Endometrium (tissue), 2 donors: ENCODE measurements at regions not wholly inside any gene's neighbourhood (a gene's known extent, or its start where the extent isn't known, plus 50 kb on each side); places are given as distances from the start of the nearest gene placed in this dataset.
"Not testable (repeated sequence)": the region's sequence is repeated elsewhere in the genome, so short reads cannot be mapped to it uniquely, and the experiment has no call there.

Experiments used
- FAIRE-seq: peaks from 2 replicates; lab custom pipeline; 2012; peaks lifted over from hg19 to GRCh38; lab: Jason Lieb, UNC
- donor health status: control.
- donor health status: control.

DNA sequence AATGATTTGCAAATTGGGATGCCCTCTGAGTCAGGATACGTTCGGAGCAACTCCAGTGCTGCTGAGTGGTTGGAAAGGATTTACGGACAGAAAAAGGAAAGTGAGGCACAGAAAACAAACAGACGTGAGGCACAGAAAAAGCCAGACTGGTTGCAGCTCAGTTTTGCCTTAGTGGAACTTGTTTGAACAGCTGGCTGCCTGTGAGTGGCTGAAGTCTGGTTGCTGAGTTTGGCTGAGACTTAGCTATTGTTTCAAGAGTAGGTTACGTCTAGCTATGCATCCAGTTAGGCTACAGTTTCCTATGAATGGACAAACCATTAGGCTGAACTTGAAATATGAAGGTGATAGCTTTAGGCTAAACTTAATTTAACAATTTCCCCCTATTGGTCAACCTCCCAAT, 256.6 kb downstream of the VAPA start:
- no peak for FAIRE-seq

GRCh38 chr18:10175333-10175732, 261.5 kb downstream of the VAPA start:
- FAIRE-seq: not testable (repeated sequence)

GRCh38 chr18:10179326-10179725, 265.5 kb downstream of the VAPA start:
- FAIRE-seq: not testable (repeated sequence)

GRCh38 chr18:10182009-10182624, 268.3 kb downstream of the VAPA start:
- FAIRE-seq: no peak

DNA sequence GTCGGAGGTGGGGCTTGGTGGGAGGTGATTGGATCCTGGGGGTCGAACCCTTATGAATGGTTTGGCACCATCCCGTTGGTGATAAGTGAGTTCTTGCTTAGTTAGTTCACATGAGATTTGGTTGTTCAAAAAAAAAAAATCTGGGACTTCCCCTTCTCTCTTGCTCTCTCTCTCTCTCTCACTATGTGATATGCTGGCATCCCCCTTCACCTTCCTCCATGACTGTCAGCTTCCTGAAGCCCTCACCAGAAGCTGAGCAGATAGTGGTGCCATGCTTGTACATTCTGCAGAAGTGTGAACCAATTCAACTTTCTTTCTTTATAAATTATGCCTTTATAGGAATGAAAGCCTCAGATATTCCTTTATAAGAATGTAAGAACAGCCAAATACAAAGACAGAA, 269.7 kb upstream of the APCDD1 start:
- FAIRE-seq: no peak

- no peak for FAIRE-seq
Observed at GRCh38 chr18:10188971-10189810, 265.2 kb upstream of the APCDD1 start.

- FAIRE-seq: no peak
Observed at GRCh38 chr18:10190564-10190963, 263.9 kb upstream of the APCDD1 start.

DNA sequence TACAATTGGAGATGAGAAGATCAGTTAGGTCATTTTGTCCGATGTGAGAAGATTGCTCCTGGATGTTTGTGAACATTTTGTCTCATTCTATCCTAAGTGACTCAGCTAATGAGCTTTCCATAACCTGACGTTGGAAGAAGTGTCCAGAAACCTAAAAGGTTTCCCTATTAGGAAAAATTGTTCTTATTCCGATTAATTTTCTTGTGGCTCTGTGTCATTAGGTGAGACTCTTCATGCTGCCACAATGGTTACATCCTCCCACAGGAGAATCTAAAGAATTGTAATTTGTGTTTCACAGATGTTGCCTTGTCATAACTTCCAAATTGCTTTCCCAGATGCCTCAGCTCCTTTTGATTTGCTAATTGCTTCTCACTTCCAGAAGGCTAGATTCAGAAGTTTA, 261.0 kb upstream of the APCDD1 start:
- no peak for FAIRE-seq

- FAIRE-seq: no peak
Observed at GRCh38 chr18:10194592-10194991, 259.8 kb upstream of the APCDD1 start.

DNA sequence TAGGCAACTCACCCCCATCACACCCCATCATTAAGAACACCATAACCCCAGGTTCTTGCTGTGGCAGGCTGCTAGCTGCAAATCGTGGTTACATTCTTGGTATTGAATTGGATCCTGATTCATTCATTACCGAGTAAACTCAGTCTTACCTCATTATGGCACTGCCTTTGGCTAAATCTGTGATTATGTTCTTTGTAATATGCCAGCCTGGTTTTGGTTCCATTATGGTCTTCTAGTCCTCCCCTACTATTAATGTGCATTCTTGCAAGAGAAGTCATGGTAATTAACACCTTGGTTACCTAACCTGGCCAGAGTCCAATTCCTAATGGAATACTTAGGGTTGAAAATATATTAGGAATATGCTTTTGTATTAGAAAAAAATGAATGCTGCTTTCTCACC, 258.9 kb upstream of the APCDD1 start:
- no peak for FAIRE-seq

GRCh38 chr18:10197097-10197496, 257.3 kb upstream of the APCDD1 start:
- FAIRE-seq: no peak

DNA sequence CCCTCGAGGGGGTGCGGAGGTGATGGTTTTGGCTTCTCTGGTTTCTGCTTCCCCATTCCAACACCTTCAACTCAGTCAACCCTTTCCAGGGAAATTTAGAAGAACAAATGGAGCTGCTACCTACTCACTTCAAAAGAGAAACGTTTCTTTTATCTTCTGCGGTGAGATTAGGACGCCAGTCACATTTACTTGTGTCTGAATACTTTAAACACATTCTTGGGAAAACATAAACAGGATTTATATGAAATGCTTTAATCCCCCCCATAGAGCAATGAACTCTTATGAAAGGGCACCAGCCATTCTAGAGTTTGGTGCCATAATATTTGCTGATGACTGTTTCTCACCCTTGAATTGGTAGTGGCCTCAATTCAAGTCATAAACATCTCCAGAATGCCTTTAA, 253.2 kb upstream of the APCDD1 start:
- FAIRE-seq: no peak

DNA sequence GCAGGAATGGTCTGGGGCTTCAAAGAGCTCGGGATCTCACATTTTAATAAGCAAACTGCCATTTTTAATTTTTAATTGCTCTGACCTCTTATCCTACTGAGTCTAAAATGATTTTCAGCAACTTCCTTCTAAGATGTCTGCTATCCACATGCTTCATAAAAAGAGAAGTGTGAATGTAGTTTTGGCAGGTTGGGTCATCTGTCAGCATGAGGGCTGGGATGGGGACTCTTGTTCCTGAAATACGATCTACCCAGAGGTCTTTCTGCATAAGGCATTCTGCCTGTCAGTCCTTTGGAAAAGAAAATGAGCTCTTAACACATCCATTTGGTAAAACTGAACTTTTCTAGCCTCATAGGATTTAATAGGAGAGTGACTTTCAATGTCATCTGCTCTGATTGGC, 252.8 kb upstream of the APCDD1 start:
- FAIRE-seq: no peak

GRCh38 chr18:10202845-10203321, 251.6 kb upstream of the APCDD1 start:
- FAIRE-seq: no peak

- no peak for FAIRE-seq
Observed at GRCh38 chr18:10205151-10205550, 249.3 kb upstream of the APCDD1 start.

GRCh38 chr18:10207682-10208345, 246.6 kb upstream of the APCDD1 start:
- FAIRE-seq: no peak

- FAIRE-seq: no peak
Observed at GRCh38 chr18:10209302-10209701, 245.1 kb upstream of the APCDD1 start.

GRCh38 chr18:10210057-10210633, 244.3 kb upstream of the APCDD1 start:
- no peak for FAIRE-seq

DNA sequence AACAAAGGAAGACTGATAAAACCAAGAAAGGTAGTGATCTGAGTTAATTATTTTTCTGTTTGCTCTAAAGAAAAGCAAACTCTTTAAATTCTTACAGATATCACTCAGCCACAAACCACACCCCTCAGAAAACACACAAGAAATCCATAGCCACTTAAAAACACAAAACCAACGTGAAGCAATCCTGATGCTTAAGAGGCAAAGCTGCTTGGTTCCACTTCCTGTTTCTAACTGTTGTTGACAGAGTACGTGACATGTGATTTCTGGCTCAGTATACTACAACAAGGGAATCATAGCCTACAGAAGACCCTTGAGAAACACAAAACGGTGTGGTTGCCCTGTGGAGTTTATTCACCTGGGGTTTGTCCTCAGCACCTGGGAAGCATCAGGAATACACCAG, 240.9 kb upstream of the APCDD1 start:
- FAIRE-seq: no peak

GRCh38 chr18:10215446-10215845, 239.0 kb upstream of the APCDD1 start:
- no peak for FAIRE-seq

DNA sequence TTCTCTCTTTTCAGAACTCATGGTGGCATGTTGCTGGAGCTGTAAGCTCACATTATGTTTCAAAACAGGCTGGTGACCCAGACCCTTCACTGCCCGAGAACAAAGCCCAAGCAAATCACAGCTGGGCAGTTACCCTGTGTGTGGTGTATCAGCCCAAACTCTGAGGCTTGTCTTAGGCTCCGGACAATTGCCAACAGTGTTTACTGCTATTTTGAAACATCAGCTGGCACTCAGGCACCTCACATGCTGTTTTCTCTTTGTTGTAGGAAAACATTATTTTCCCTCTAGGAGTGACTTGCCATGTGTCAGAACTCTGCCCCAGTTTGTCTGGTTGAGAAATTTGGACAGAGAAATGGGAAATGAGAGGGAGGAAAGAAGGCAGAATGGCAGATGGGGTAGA, 237.6 kb upstream of the APCDD1 start:
- FAIRE-seq: no peak

GRCh38 chr18:10217211-10217610, 237.2 kb upstream of the APCDD1 start:
- FAIRE-seq: no peak

- no peak for FAIRE-seq
Observed at GRCh38 chr18:10225300-10225699, 229.1 kb upstream of the APCDD1 start.
